GM12878 (cell line): ENCODE measurements at regions not wholly inside any gene's neighbourhood (a gene's known extent, or its start where the extent isn't known, plus 50 kb on each side); places are given as distances from the start of the nearest gene placed in this dataset.

Source experiments
- ATAC-seq: fragments of 200-7000 bp; cut with Tn5 transposase; 3 replicates; pipeline ENCODE4 v1.9.1; 2020; ENCODE audit warnings: mild to moderate bottlenecking, moderate library complexity
- BruUV-seq: library from RNA; stranded (reverse); fragments of 400-500 nt; replicated peaks from 2 replicates; lab custom pipeline; 2021; lab: Mats Ljungman, UMichigan
- CTCF ChIA-PET: fragments of 300-600 bp; sonication (Branson Sonifier 250); formaldehyde crosslinking; extraction: SDS; loops from one replicate; lab custom pipeline; 2021; ENCODE audit warnings: inconsistent platforms; lab: Yijun Ruan, JAX
- POLR2A ChIA-PET: fragments of 350-600 bp; formaldehyde crosslinking; extraction: SDS; loops from one replicate; lab custom pipeline; 2021; ENCODE audit warnings: inconsistent platforms; lab: Charles Lee
- RAD21 ChIA-PET: fragments of 300-600 bp; sonication (Branson Sonifier 250); formaldehyde crosslinking; loops from one replicate; lab custom pipeline; 2023; ENCODE audit warnings: antibody characterized with exemption; ENCODE audit not compliant: unreplicated experiment; lab: Charles Lee
- SMC1A ChIA-PET: fragments of 300-600 bp; sonication (Branson Sonifier 250); formaldehyde crosslinking; loops from one replicate; lab custom pipeline; 2023; ENCODE audit not compliant: unreplicated experiment, uncharacterized antibody; lab: Charles Lee
- DNase-seq: peaks from one replicate; pipeline ENCODE4 v3.0.0-alpha.2; 2011; ENCODE audit warnings: low read depth, low spot score
- FAIRE-seq: peaks from 3 replicates; lab custom pipeline; 2011; peaks lifted over from hg19 to GRCh38; lab: Jason Lieb, UNC
- H2AFZ ChIP-seq: 2 replicates; pipeline ENCODE4 v1.6.0; 2011; ENCODE audit warnings: low read depth, low read length, control low read depth; ENCODE audit not compliant: control insufficient read depth
- H3K27ac ChIP-seq: 2 replicates; pipeline ENCODE4 v1.5.1; 2011; ENCODE audit warnings: control low read depth; ENCODE audit not compliant: control insufficient read depth, insufficient read depth
- H3K27me3 ChIP-seq, 2 experiments: replicated peaks in 1 of 2; 2 replicates each; pipeline versions ENCODE4 v1.6.0 to v1.6.1; 2011; ENCODE audit warnings: low read length in 1 of 2; ENCODE audit not compliant: control insufficient read depth in 2 of 2, insufficient read depth in 2 of 2
- H3K36me3 ChIP-seq, 2 experiments: 2 replicates each; pipeline ENCODE4 v1.5.1; 2011; ENCODE audit warnings: low read length in 1 of 2; ENCODE audit not compliant: control insufficient read depth in 2 of 2, insufficient read depth in 2 of 2
- H3K4me1 ChIP-seq: 2 replicates; pipeline ENCODE4 v1.6.1; 2011; ENCODE audit warnings: mild to moderate bottlenecking, low read length, moderate library complexity, mixed read lengths; ENCODE audit not compliant: control insufficient read depth, insufficient read depth
- H3K4me2 ChIP-seq: 2 replicates; pipeline ENCODE4 v1.6.0; 2011; ENCODE audit warnings: control low read depth; ENCODE audit not compliant: control insufficient read depth, insufficient read depth
- H3K4me3 ChIP-seq: fragments of 200-600 bp; sonication (generic); 2 replicates; pipeline ENCODE4 v1.5.1; 2016
- H3K79me2 ChIP-seq: 2 replicates; pipeline ENCODE4 v1.6.0; 2011; ENCODE audit warnings: low read length; ENCODE audit not compliant: control insufficient read depth, insufficient read depth
- H3K9ac ChIP-seq: 2 replicates; pipeline ENCODE4 v1.8.0; 2011; ENCODE audit warnings: low read length, control low read depth, mixed read lengths; ENCODE audit not compliant: control insufficient read depth, insufficient read depth
- H3K9me3 ChIP-seq: replicated peaks from 3 replicates; pipeline ENCODE4 v1.5.1; 2011; ENCODE audit warnings: mild to moderate bottlenecking, low read length; ENCODE audit not compliant: control insufficient read depth, insufficient read depth
- H4K20me1 ChIP-seq: 2 replicates; pipeline ENCODE4 v1.6.0; 2011; ENCODE audit not compliant: control insufficient read depth, insufficient read depth
- BCLAF1 ChIP-seq: fragments of 450-650 bp; IDR thresholded peaks from 2 replicates; pipeline ENCODE4 v1.6.1; 2017; ENCODE audit warnings: antibody characterized with exemption, mild to moderate bottlenecking, moderate library complexity
- BHLHE40 ChIP-seq, 2 experiments: fragments of 450-650 bp in 1 of 2; IDR thresholded peaks; 2 replicates each; pipeline ENCODE4 v1.6.1; 2011 to 2017; ENCODE audit warnings: low read depth in 2 of 2, borderline replicate concordance in 1 of 2, improper control_type of control experiment in 1 of 2, low read length in 1 of 2, mild to moderate bottlenecking in 1 of 2
- ELK1 ChIP-seq: IDR thresholded peaks from 2 replicates; pipeline ENCODE4 v1.6.1; 2012; ENCODE audit warnings: low read depth, low read length, improper control_type of control experiment
- EP300 ChIP-seq, 2 experiments: fragments of 150-350 bp in 1 of 2; IDR thresholded peaks; 2 replicates each; pipeline ENCODE4 v1.6.1; 2011 to 2012; ENCODE audit warnings: low read depth in 2 of 2, low read length in 2 of 2, borderline replicate concordance in 1 of 2, improper control_type of control experiment in 1 of 2, inconsistent platforms in 1 of 2; ENCODE audit not compliant: control insufficient read depth in 1 of 2
- FOXM1 ChIP-seq: IDR thresholded peaks from 2 replicates; pipeline ENCODE4 v1.6.1; 2012; ENCODE audit warnings: low read depth, mild to moderate bottlenecking, inconsistent platforms, low read length, moderate library complexity
- HCFC1 ChIP-seq: fragments of 150-350 bp; IDR thresholded peaks from 2 replicates; pipeline ENCODE4 v1.6.1; 2014; ENCODE audit warnings: low read length
- KDM1A ChIP-seq: fragments of 200-600 bp; sonication (generic); IDR thresholded peaks from 2 replicates; pipeline ENCODE4 v1.6.1; 2016; ENCODE audit warnings: borderline replicate concordance
- PAX8 ChIP-seq: fragments of 450-650 bp; IDR thresholded peaks from 2 replicates; pipeline ENCODE4 v1.6.1; 2017; ENCODE audit warnings: mild to moderate bottlenecking, moderate library complexity
- POLR2A ChIP-seq: IDR thresholded peaks from 2 replicates; pipeline ENCODE4 v1.6.1; 2011; ENCODE audit warnings: low read depth, mild to moderate bottlenecking, low read length
- SMARCA5 ChIP-seq: fragments of 450-650 bp; IDR thresholded peaks from 2 replicates; pipeline ENCODE4 v1.6.1; 2017; ENCODE audit warnings: mild to moderate bottlenecking
- WGBS: methylation state at CpG from one replicate; pipeline ENCODE4 v1.1.6; 2016; ENCODE audit warnings: low lambda C conversion rate; ENCODE audit not compliant: insufficient replicate concordance, insufficient coverage; ENCODE audit errors: missing lambda C conversion rate; 5-methylcytosine and 5-hydroxymethylcytosine counted together
- in situ Hi-C: fragments of 300-500 bp; cut with MboI; formaldehyde crosslinking; loops from 9 replicates; pipeline ENCODE4 v1.14.3; 2018; ENCODE audit warnings: mixed read lengths
- intact Hi-C: fragments of 100-400 bp; cut with micrococcal nuclease; formaldehyde crosslinking; loops from one replicate; pipeline ENCODE4 v1.14.2; 2022; ENCODE audit not compliant: unreplicated experiment
- TF ChIP-seq, protein P1 (sequence below): IDR thresholded peaks from 2 replicates; pipeline ENCODE4 v1.6.1; 2011; ENCODE audit warnings: borderline replicate concordance, low read depth, mild to moderate bottlenecking, moderate library complexity, mixed read lengths, low read length; ENCODE audit not compliant: insufficient read depth; ENCODE audit errors: extremely low read length

DNA sequence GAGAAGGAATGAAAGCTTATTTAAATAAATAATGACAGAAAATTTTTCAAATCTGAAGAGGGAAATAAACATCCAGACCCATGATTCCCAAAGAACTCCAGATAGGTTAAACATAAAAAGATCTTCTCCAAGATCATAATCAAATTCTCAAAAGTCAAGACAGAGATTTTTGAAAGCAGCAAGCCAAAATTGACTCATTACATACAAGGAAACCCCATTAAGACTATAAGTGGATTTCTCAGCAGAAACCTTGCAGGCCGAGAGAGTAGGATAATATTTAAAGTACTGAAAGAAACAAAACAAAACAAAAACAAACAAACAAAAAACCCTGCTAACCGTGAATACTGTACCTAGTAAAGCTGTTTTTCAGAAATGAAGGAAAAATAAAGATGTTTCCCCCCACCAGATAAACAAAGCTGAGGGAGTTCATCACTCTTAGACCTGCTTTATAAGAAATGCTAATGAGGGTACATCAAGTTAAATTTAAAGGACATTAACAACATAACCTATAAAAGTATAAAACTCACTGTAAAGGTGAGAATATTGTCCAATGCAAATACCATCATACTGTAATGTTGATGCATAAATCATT is 412.2 kb downstream of the INSC start (continued):
- TF ChIP-seq, protein P1, sequence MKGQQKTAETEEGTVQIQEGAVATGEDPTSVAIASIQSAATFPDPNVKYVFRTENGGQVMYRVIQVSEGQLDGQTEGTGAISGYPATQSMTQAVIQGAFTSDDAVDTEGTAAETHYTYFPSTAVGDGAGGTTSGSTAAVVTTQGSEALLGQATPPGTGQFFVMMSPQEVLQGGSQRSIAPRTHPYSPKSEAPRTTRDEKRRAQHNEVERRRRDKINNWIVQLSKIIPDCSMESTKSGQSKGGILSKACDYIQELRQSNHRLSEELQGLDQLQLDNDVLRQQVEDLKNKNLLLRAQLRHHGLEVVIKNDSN: no peak
- TF ChIP-seq POLR2A: no peak
- TF ChIP-seq HCFC1: no peak
- TF ChIP-seq, all 136 proteins: peak for 0

DNA sequence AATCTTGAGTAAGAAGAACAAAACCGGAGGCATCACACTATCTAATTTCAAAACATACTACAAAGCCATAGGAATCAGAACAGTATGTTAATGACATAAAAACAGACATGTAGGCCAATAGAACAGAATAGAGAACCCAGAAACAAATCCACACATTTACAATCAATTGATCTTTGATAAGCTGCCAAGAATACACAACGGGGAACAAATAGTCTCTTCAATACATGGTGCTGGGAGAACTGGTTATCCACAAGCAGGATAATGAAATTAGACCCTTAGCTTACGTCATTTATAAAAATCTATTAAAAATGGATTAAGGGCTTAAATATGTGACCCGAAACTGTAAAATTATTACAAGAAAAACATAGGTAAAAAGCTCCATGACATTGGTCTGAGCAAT is 417.7 kb downstream of the INSC start:
- H3K36me3 ChIP-seq: no peaks in the 10 kb centered on the region

More for the DNA sequence above, 417.7 kb downstream of the INSC start:
- in situ Hi-C loops (no loop called here), intact Hi-C loops (no loop called here)
- H3K4me3 ChIP-seq: no peak overlapping the region
- H3K4me2 ChIP-seq: no peak overlapping the region
- H2AFZ ChIP-seq: no peak overlapping the region
- no peaks in the 10 kb centered on the region for H3K79me2 ChIP-seq
- FAIRE-seq (no peak), ATAC-seq (no peak), DNase-seq (no peak)
- H3K4me1 ChIP-seq: no peaks in the 10 kb centered on the region
- no peaks in the 10 kb centered on the region for H3K27me3 ChIP-seq
- RAD21 ChIA-PET: no interaction called here
- TF ChIP-seq SMARCA5: no peak
- TF ChIP-seq BHLHE40 (IDR thresholded peaks at IDR 0.05; ENCODE audit: borderline replicate concordance in 1 of 2, low read depth in 2 of 2, low read length in 1 of 2): no peak
- TF ChIP-seq ELK1: no peak
- TF ChIP-seq FOXM1: no peak
- no peak for TF ChIP-seq KDM1A
- TF ChIP-seq BCLAF1: no peak
- TF ChIP-seq EP300 (IDR thresholded peaks at IDR 0.05; ENCODE audit: borderline replicate concordance in 1 of 2, control insufficient read depth in 1 of 2, low read depth in 2 of 2, low read length in 2 of 2): no peak
- no peak for TF ChIP-seq PAX8
- WGBS: 20% methylated on average over 4 of the region's 4 CpGs
- SMC1A ChIA-PET: no interaction called here
- no TSS peak for BruUV-seq
- H3K9me3 ChIP-seq: no peaks in the 10 kb centered on the region
- POLR2A ChIA-PET: no interaction called here
- no peak overlapping the region for H3K9ac ChIP-seq
- H3K27ac ChIP-seq: no peak overlapping the region
- CTCF ChIA-PET: no interaction called here
- H4K20me1 ChIP-seq: no peaks in the 10 kb centered on the region
